Mucosa of descending colon (tissue), 3 donors: ENCODE measurements at regions not wholly inside any gene's neighbourhood (a gene's known extent, or its start where the extent isn't known, plus 50 kb on each side); places are given as distances from the start of the nearest gene placed in this dataset.
A peak's percentile ranks its signal among the peaks of the same experiment; 100 is the strongest.
"Not testable (repeated sequence)": the region's sequence is repeated elsewhere in the genome, so short reads cannot be mapped to it uniquely, and the experiment has no call there.

Experiments used
- ATAC-seq: fragments of 200-7000 bp; cut with Tn5 transposase; one replicate; pipeline ENCODE4 v1.9.1; 2020; ENCODE audit warnings: mild to moderate bottlenecking, moderate library complexity
- DNase-seq, 3 donors: peaks; one replicate each; pipeline ENCODE4 v3.0.0-alpha.2; 2020
- H3K36me3 ChIP-seq: fragments of 200-600 bp; one replicate; pipeline ENCODE4 v1.8.0; 2021; ENCODE audit warnings: low read depth, mild to moderate bottlenecking
- H3K4me1 ChIP-seq: fragments of 200-600 bp; one replicate; pipeline ENCODE4 v1.8.0; 2021; ENCODE audit warnings: low read depth, mild to moderate bottlenecking
- H3K4me3 ChIP-seq: fragments of 200-600 bp; one replicate; pipeline ENCODE4 v1.8.0; 2021; ENCODE audit warnings: mild to moderate bottlenecking
- H3K9me3 ChIP-seq: fragments of 200-600 bp; one replicate; pipeline ENCODE4 v1.8.0; 2021; ENCODE audit warnings: mild to moderate bottlenecking
- intact Hi-C, 2 donors: fragments of 100-400 bp; cut with DNase I in 1 of 2; cut with micrococcal nuclease in 1 of 2; formaldehyde crosslinking; loops; one replicate each; pipeline versions ENCODE4 v1.11.0 to v1.11.1; 2022; cut with DNase I, micrococcal nuclease
- TF ChIP-seq, protein P1 (sequence below): fragments of 200-600 bp; IDR thresholded peaks from one replicate; pipeline ENCODE4 v1.8.0; 2022; ENCODE audit warnings: antibody characterized with exemption, mild to moderate bottlenecking
- donor health status: DM: no; HTN: no; CAD: no; lungs with moderate emphysema.
- donor health status: DM: no; HTN: no; CAD: no.
- donor health status: DM: no; HTN: yes; CAD: no.

DNA sequence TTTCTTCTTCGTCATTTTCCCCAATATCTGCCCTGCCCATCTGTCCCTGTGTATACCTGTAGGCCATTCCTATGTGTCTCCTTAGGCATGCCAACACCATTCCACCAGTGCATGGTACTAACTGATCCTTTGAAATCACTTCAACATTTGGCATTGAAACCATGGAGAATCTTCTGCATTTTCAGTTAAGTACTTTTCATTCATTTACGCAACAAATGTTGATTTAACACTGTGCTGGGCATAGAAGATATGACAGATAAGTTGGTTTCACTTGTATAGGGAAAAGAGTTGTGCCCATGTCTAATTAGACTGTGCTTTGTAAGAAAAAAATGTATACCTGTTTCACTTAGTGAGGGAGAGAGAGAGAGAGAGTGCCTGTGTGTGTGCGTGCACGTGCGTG is 77.9 kb upstream of the FLT1 start:
- no peak overlapping the region for H3K4me3 ChIP-seq
- H3K36me3 ChIP-seq = no peaks in the 10 kb centered on the region
- TF ChIP-seq, protein P1, sequence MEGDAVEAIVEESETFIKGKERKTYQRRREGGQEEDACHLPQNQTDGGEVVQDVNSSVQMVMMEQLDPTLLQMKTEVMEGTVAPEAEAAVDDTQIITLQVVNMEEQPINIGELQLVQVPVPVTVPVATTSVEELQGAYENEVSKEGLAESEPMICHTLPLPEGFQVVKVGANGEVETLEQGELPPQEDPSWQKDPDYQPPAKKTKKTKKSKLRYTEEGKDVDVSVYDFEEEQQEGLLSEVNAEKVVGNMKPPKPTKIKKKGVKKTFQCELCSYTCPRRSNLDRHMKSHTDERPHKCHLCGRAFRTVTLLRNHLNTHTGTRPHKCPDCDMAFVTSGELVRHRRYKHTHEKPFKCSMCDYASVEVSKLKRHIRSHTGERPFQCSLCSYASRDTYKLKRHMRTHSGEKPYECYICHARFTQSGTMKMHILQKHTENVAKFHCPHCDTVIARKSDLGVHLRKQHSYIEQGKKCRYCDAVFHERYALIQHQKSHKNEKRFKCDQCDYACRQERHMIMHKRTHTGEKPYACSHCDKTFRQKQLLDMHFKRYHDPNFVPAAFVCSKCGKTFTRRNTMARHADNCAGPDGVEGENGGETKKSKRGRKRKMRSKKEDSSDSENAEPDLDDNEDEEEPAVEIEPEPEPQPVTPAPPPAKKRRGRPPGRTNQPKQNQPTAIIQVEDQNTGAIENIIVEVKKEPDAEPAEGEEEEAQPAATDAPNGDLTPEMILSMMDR = no peak
- intact Hi-C loops = no loop called here
- ATAC-seq (no peak), DNase-seq (no peak)
- no peaks in the 10 kb centered on the region for H3K9me3 ChIP-seq
- no peaks in the 10 kb centered on the region for H3K4me1 ChIP-seq

DNA sequence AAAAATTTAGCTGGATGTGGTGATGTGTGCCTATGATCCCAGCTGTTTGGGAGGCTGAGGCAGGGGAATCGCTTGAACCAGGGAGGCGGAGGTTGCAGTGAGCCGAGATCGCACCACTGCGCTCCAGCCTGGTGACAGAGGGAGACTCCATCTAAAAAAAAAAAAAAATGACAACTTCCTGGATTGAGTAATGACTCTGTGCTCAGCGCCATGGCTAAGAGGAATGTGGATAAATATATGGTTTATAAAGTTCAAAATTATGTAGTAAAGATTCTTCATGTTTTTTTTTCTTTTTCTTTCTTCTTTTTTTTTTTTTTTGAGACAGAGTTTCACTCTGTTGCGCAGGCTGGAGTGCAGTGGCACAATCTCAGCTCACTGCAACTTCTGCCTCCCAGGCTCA is 75.4 kb upstream of the FLT1 start:
- ATAC-seq, H3K4me3 ChIP-seq, H3K36me3 ChIP-seq, H3K9me3 ChIP-seq, intact Hi-C loops, H3K4me1 ChIP-seq, DNase-seq: not testable (repeated sequence)

GRCh38 chr13:28569886-28570285 is 75.0 kb upstream of the FLT1 start:
- intact Hi-C loops = no loop called here
- no peak for ATAC-seq
- H3K4me1 ChIP-seq = no peaks in the 10 kb centered on the region
- TF ChIP-seq, protein P1 = no peak
- no peaks in the 10 kb centered on the region for H3K9me3 ChIP-seq
- H3K36me3 ChIP-seq = no peaks in the 10 kb centered on the region
- no peak overlapping the region for H3K4me3 ChIP-seq
- DNase-seq = no peak

- intact Hi-C loops = no loop called here
- Histone ChIP-seq H3K9me3 (no peaks in the 10 kb centered on the region), H3K4me1 (no peaks in the 10 kb centered on the region), H3K36me3 (no peaks in the 10 kb centered on the region), H3K4me3 (no peak overlapping the region)
- ATAC-seq (peak; percentile 20), DNase-seq (peak in 2 of 3 donors; percentile 34 to 61)
- TF ChIP-seq, protein P1 = no peak
Observed at GRCh38 chr13:28568286-28568685, 73.4 kb upstream of the FLT1 start.

GRCh38 chr13:28566891-28567290 is 72.0 kb upstream of the FLT1 start:
- TF ChIP-seq, protein P1 = no peak
- H3K4me3 ChIP-seq = no peak overlapping the region
- intact Hi-C loops = no loop called here
- no peaks in the 10 kb centered on the region for H3K9me3 ChIP-seq
- ATAC-seq = no peak
- no peaks in the 10 kb centered on the region for H3K36me3 ChIP-seq
- no peaks in the 10 kb centered on the region for H3K4me1 ChIP-seq
- no peak for DNase-seq

DNA sequence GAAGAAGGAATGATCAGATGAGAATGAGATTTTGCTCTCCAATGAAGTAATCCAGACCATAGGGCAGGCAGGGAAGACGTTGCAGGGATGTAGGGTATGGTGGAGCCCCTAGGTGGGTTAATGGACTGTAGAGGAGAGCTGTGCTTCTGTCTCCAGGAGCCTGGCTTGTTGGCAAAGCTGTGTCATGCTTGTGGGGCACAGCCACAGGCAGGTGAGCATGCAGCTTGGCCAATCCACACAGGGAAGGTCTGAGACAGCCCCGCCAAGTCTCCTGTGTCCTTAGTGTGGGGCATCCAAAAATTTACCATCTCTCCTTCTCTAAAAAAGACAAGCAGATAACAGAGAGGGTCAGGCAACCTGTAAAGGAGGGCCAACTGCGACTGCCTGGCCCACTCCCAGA is 71.4 kb upstream of the FLT1 start:
- TF ChIP-seq, protein P1 = no peak
- Histone ChIP-seq H3K36me3 (no peaks in the 10 kb centered on the region), H3K4me1 (no peaks in the 10 kb centered on the region), H3K9me3 (no peaks in the 10 kb centered on the region), H3K4me3 (no peak overlapping the region)
- no peak for DNase-seq
- intact Hi-C loops = no loop called here
- ATAC-seq = no peak
